ENCODE measurements at regions not wholly inside any gene's neighbourhood (a gene's known extent, or its start where the extent isn't known, plus 50 kb on each side); places are given as distances from the start of the nearest gene placed in this dataset.
A peak's percentile ranks its signal among the peaks of the same experiment; 100 is the strongest.

DNA sequence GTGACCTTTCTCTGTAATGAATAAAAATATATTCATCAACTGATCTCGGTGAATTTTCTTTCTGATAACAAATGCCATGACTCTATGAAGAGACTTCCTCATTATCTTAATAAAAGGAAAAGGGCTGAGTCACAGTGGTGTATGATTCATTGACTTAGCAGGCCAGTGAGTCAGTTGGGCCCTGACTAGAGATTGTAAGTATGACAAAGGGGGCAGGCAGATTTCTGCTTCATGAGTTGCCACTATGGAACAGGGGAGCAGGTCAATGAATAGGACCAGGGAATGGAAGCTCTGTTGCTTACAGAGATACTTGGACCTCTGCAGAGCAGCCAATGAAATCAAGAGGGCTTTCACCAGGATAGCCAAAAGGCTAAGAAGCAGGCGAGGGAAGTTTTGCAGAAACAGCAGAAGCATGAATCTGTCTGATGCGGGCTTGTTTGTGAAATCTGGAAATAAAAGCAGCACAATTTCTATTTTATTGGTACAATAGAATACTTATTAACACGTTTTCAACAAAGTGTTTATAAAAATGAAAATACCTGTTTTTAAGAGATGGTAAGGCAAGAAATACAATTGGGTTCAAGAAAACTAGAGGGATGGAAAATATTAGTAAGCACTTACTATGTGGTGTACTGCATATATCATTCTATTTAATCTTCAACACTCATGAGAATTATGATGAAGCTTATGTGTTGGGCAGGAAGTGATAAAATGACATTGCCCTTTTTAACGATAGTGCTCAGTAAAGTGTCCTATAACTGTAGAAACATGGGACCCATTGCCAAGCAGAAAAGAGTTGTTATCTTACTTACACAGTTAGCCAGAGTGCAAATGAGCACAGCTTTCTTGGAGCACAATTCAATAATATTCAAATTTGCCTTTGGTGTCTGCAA is 169.8 kb upstream of the MYRIP start (continued):
- TF ChIP-seq GTF3C2 (IDR thresholded peaks at IDR 0.05; ENCODE audit: borderline replicate concordance, extremely low read depth, insufficient read length) (no peak), FIP1L1 (IDR thresholded peaks at IDR 0.05; ENCODE audit: low read depth, low read length, poor library complexity, severe bottlenecking) (no peak), ZNF23 (CRISPR knock-in tag; IDR thresholded peaks at IDR 0.05) (0 out of 2 replicates have a peak, but pooled peaks have one; percentile 2), BRD9 (IDR thresholded peaks at IDR 0.05; ENCODE audit: low read depth, partially characterized antibody) (peak; percentile 41), SRF (CRISPR knock-in tag; IDR thresholded peaks at IDR 0.05) (no peak), NCOA6 (IDR thresholded peaks at IDR 0.05) (0 out of 2 replicates have a peak, but pooled peaks have one; percentile 1), TRIM24 (IDR thresholded peaks at IDR 0.05) (peak; percentile 80), ILF3 (IDR thresholded peaks at IDR 0.05; ENCODE audit: borderline replicate concordance) (0 out of 2 replicates have a peak, but pooled peaks have one; percentile 1), MCM7 (IDR thresholded peaks at IDR 0.05) (no peak), RBFOX2 (IDR thresholded peaks at IDR 0.05; ENCODE audit: low read depth, low read length) (no peak), ATF4 (CRISPR knock-in tag; IDR thresholded peaks at IDR 0.05) (peak; percentile 61; the same call in 1 of the 2 replicates), ADNP (tag; IDR thresholded peaks at IDR 0.05) (peak; percentile 56; the same call in 1 of the 2 replicates), ZEB2 (IDR thresholded peaks at IDR 0.05) (0 out of 2 replicates have a peak, but pooled peaks have one; percentile 25)
- TF ChIP-seq, protein P1, sequence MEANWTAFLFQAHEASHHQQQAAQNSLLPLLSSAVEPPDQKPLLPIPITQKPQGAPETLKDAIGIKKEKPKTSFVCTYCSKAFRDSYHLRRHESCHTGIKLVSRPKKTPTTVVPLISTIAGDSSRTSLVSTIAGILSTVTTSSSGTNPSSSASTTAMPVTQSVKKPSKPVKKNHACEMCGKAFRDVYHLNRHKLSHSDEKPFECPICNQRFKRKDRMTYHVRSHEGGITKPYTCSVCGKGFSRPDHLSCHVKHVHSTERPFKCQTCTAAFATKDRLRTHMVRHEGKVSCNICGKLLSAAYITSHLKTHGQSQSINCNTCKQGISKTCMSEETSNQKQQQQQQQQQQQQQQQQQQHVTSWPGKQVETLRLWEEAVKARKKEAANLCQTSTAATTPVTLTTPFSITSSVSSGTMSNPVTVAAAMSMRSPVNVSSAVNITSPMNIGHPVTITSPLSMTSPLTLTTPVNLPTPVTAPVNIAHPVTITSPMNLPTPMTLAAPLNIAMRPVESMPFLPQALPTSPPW (CRISPR knock-in tag; IDR thresholded peaks at IDR 0.05), result peak; percentile 32; the same call in 1 of the 2 replicates
- TF ChIP-seq, protein P2, sequence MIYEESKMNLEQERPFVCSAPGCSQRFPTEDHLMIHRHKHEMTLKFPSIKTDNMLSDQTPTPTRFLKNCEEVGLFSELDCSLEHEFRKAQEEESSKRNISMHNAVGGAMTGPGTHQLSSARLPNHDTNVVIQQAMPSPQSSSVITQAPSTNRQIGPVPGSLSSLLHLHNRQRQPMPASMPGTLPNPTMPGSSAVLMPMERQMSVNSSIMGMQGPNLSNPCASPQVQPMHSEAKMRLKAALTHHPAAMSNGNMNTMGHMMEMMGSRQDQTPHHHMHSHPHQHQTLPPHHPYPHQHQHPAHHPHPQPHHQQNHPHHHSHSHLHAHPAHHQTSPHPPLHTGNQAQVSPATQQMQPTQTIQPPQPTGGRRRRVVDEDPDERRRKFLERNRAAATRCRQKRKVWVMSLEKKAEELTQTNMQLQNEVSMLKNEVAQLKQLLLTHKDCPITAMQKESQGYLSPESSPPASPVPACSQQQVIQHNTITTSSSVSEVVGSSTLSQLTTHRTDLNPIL (CRISPR knock-in tag; IDR thresholded peaks at IDR 0.05), result no peak
- TF ChIP-seq, protein P3, sequence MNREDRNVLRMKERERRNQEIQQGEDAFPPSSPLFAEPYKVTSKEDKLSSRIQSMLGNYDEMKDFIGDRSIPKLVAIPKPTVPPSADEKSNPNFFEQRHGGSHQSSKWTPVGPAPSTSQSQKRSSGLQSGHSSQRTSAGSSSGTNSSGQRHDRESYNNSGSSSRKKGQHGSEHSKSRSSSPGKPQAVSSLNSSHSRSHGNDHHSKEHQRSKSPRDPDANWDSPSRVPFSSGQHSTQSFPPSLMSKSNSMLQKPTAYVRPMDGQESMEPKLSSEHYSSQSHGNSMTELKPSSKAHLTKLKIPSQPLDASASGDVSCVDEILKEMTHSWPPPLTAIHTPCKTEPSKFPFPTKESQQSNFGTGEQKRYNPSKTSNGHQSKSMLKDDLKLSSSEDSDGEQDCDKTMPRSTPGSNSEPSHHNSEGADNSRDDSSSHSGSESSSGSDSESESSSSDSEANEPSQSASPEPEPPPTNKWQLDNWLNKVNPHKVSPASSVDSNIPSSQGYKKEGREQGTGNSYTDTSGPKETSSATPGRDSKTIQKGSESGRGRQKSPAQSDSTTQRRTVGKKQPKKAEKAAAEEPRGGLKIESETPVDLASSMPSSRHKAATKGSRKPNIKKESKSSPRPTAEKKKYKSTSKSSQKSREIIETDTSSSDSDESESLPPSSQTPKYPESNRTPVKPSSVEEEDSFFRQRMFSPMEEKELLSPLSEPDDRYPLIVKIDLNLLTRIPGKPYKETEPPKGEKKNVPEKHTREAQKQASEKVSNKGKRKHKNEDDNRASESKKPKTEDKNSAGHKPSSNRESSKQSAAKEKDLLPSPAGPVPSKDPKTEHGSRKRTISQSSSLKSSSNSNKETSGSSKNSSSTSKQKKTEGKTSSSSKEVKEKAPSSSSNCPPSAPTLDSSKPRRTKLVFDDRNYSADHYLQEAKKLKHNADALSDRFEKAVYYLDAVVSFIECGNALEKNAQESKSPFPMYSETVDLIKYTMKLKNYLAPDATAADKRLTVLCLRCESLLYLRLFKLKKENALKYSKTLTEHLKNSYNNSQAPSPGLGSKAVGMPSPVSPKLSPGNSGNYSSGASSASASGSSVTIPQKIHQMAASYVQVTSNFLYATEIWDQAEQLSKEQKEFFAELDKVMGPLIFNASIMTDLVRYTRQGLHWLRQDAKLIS (CRISPR knock-in tag; IDR thresholded peaks at IDR 0.05), result 0 out of 2 replicates have a peak, but pooled peaks have one; percentile 37

Data from K562 (cell line).